GM06990 (cell line): ENCODE measurements at regions not wholly inside any gene's neighbourhood (a gene's known extent, or its start where the extent isn't known, plus 50 kb on each side); places are given as distances from the start of the nearest gene placed in this dataset.

Experiments
- DNase-seq: peaks from one replicate; pipeline ENCODE4 v3.0.0-alpha.2; 2011; ENCODE audit not compliant: insufficient read length; ENCODE audit errors: extremely low read depth
- H3K27me3 ChIP-seq: replicated peaks from 2 replicates; pipeline ENCODE4 v1.6.0; 2011; ENCODE audit warnings: low read length; ENCODE audit not compliant: control insufficient read depth, insufficient read depth
- H3K36me3 ChIP-seq: 2 replicates; pipeline ENCODE4 v1.5.1; 2011; ENCODE audit warnings: low read length; ENCODE audit not compliant: control insufficient read depth, insufficient read depth
- H3K4me3 ChIP-seq: replicated peaks from 2 replicates; pipeline ENCODE4 v1.5.1; 2011; ENCODE audit warnings: low read depth, mild to moderate bottlenecking, control low read depth, low read length
- TF ChIP-seq, protein P1 (sequence below): IDR thresholded peaks from 2 replicates; pipeline ENCODE4 v1.5.1; 2011; ENCODE audit warnings: low read length, control low read depth, mild to moderate bottlenecking, inconsistent platforms; ENCODE audit not compliant: insufficient read depth, poor library complexity, severe bottlenecking

DNA sequence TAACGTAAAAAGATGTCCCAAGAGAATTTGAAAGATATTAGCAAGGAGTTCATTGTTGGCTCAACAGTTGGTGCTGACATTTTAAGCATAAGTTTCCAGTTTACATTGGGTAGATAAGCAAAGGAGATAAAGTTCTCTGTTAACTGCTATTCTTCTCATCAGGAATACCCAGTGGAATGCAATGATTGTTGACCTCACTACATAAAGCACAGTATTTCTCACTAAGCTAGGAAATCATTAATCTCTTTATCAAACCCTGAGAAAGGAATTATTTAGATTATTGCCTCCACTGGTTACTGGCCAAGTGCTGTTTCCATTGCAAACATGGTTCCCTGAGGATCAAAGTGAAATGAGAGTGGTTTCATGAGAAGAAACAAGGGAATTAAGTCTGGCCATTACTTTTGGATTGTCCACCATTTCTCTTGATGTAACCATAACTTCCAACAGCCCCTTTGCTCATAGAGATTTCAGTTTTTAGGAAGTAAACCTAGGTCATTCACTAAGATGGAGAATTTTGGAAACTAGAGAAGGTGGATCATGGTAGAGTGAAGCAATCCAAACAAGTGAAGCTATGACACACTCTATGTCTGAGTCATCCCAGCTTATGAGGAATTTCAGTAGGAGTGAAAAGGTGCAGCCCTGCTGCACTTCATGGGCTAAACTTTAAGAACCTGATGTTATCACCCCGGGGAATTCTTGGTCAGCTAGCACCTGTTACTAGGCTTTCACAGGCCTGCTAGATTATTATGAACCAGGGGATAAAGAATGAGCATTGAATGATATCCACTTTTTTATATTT is 163.4 kb downstream of the AREG start:
- Histone ChIP-seq H3K36me3 (no peaks in the 10 kb centered on the region), H3K27me3 (no peaks in the 10 kb centered on the region), H3K4me3 (no peak overlapping the region)
- TF ChIP-seq, protein P1, sequence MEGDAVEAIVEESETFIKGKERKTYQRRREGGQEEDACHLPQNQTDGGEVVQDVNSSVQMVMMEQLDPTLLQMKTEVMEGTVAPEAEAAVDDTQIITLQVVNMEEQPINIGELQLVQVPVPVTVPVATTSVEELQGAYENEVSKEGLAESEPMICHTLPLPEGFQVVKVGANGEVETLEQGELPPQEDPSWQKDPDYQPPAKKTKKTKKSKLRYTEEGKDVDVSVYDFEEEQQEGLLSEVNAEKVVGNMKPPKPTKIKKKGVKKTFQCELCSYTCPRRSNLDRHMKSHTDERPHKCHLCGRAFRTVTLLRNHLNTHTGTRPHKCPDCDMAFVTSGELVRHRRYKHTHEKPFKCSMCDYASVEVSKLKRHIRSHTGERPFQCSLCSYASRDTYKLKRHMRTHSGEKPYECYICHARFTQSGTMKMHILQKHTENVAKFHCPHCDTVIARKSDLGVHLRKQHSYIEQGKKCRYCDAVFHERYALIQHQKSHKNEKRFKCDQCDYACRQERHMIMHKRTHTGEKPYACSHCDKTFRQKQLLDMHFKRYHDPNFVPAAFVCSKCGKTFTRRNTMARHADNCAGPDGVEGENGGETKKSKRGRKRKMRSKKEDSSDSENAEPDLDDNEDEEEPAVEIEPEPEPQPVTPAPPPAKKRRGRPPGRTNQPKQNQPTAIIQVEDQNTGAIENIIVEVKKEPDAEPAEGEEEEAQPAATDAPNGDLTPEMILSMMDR, result no peak
- DNase-seq, result no peak

DNA sequence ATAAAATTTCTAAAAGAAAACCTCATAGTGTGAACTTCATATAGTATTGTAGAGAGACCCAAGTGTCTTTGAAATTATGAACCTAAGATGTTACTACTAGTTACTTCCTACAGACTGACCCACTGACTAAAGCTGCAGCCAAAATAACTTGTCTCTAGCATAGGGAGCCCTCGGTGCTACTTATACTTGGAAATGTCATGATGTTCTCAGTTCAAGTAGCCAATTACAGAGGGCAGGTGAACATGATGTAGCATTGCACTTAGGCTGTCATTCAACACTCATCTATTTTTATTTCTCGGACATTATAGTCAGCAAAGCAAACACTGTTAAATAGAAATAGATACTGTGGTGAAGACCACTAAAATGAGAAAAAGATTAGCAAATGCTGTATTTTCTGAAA is 165.6 kb downstream of the AREG start:
- DNase-seq, result no peak
- Histone ChIP-seq H3K27me3 (no peaks in the 10 kb centered on the region), H3K4me3 (no peak overlapping the region), H3K36me3 (no peaks in the 10 kb centered on the region)
- TF ChIP-seq, protein P1, result no peak

DNA sequence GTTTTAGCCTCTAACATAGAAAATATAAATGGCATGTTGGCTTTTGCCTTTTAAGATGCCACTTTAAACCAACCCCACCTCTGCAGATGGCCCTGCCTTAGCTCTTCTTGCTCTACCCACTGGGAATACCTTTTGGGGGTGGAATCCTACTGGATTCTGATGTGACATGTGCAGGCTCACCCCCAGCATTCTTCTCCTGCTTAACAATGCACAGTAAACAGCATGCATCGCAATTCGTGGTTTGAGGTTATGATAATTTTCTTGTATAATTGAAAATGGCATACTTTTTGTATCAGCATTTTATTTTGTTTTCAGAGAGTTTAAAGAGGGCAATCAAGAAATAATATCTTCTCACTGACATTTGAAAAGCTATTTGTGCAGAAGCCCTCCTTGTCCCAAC is 167.9 kb downstream of the AREG start:
- Histone ChIP-seq H3K4me3 (no peak overlapping the region), H3K36me3 (no peaks in the 10 kb centered on the region), H3K27me3 (no peaks in the 10 kb centered on the region)
- TF ChIP-seq, protein P1, result no peak
- no peak for DNase-seq

DNA sequence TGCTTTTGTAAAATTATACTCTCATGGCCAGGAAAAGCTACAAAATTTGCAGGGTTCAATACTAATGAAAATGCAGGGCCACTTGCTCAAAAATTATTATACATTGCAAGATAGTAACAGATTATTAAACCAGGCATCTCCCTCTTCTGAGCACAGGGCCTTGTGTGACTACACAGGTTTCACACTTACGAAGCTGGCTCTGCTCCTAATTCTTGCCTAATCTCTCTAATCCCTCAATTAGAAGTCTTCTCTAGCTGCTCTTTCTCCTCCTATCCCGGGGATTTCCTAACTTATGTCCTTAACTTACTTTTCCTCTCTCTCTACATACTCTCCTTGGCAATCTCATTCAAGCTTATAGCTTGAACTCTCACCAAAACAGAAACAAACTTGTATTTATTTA is 168.3 kb downstream of the AREG start:
- Histone ChIP-seq H3K27me3 (no peaks in the 10 kb centered on the region), H3K36me3 (no peaks in the 10 kb centered on the region), H3K4me3 (no peak overlapping the region)
- no peak for DNase-seq
- TF ChIP-seq, protein P1, result no peak

DNA sequence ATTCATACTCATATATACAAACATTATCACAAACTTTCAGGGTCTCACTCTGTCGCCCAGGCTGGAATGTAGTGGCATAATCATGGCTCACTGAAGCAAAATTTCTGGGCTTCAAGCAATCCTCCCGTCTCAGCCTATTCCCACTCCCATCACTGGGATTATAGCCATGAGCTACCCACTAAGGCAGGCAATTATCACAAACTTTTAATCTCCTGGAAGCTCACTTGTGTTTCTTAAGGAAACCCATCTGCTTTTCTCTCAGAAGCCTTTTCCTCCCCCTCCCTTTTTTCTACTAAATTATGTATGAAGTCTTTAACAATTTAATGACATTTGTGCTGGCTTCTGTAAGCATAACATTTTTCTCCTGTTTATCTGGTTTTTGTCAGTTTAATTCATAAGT is 170.5 kb downstream of the AREG start:
- TF ChIP-seq, protein P1, result no peak
- Histone ChIP-seq H3K4me3 (no peak overlapping the region), H3K27me3 (no peaks in the 10 kb centered on the region), H3K36me3 (no peaks in the 10 kb centered on the region)
- DNase-seq, result no peak
